Astrocyte (in vitro differentiated cells and primary cell): ENCODE measurements at regions not wholly inside any gene's neighbourhood (a gene's known extent, or its start where the extent isn't known, plus 50 kb on each side); places are given as distances from the start of the nearest gene placed in this dataset.
"Not testable (repeated sequence)": the region's sequence is repeated elsewhere in the genome, so short reads cannot be mapped to it uniquely, and the experiment has no call there.

ENCODE experiments used
- CTCF ChIP-seq: IDR thresholded peaks from 2 replicates; pipeline ENCODE4 v1.5.1; 2011; ENCODE audit warnings: low read depth, mild to moderate bottlenecking, inconsistent platforms, low read length, moderate library complexity; ENCODE audit not compliant: insufficient read depth
- EZH2 ChIP-seq: IDR thresholded peaks from 2 replicates; pipeline ENCODE4 v1.6.1; 2012; ENCODE audit warnings: mild to moderate bottlenecking, low read length, inconsistent platforms; ENCODE audit not compliant: insufficient read depth

- TF ChIP-seq CTCF, EZH2: not testable (repeated sequence)
These were observed 87.3 kb upstream of the KITLG start for GRCh38 chr12:88667615-88668014.
